ENCODE measurements at regions not wholly inside any gene's neighbourhood (a gene's known extent, or its start where the extent isn't known, plus 50 kb on each side); places are given as distances from the start of the nearest gene placed in this dataset.

- Histone ChIP-seq H3K36me3 (ENCODE audit: insufficient read depth, low read length) (no peaks in the 10 kb centered on the region), H3F3A (ENCODE audit: insufficient read depth, low read length) (no peaks in the 10 kb centered on the region), H3K4me2 (ENCODE audit: low read length) (no peak overlapping the region), H4K20me1 (ENCODE audit: insufficient read depth, low read length) (no peaks in the 10 kb centered on the region), H2AFZ (ENCODE audit: low read length) (no peak overlapping the region), H3K27ac (ENCODE audit: low read depth, low read length, poor library complexity, severe bottlenecking) (no peak overlapping the region), H3K4me1 (ENCODE audit: insufficient read depth, low read length, severe bottlenecking) (no peaks in the 10 kb centered on the region), H3K9me3 (ENCODE audit: low read length) (no peaks in the 10 kb centered on the region), H3K9ac (ENCODE audit: low read length) (no peak overlapping the region), H3K4me3 (ENCODE audit: low read depth, low read length, poor library complexity, severe bottlenecking) (no peak overlapping the region), H3K79me2 (ENCODE audit: insufficient read depth, low read length) (no peaks in the 10 kb centered on the region), H3K9me2 (ENCODE audit: low read depth, low read length) (no peaks in the 10 kb centered on the region), H3K27me3 (ENCODE audit: insufficient read depth, low read length) (no peaks in the 10 kb centered on the region)
- TF ChIP-seq EZH2 (IDR thresholded peaks at IDR 0.05; ENCODE audit: borderline replicate concordance, low read length): no peak
- TF ChIP-seq, protein P1, sequence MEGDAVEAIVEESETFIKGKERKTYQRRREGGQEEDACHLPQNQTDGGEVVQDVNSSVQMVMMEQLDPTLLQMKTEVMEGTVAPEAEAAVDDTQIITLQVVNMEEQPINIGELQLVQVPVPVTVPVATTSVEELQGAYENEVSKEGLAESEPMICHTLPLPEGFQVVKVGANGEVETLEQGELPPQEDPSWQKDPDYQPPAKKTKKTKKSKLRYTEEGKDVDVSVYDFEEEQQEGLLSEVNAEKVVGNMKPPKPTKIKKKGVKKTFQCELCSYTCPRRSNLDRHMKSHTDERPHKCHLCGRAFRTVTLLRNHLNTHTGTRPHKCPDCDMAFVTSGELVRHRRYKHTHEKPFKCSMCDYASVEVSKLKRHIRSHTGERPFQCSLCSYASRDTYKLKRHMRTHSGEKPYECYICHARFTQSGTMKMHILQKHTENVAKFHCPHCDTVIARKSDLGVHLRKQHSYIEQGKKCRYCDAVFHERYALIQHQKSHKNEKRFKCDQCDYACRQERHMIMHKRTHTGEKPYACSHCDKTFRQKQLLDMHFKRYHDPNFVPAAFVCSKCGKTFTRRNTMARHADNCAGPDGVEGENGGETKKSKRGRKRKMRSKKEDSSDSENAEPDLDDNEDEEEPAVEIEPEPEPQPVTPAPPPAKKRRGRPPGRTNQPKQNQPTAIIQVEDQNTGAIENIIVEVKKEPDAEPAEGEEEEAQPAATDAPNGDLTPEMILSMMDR (IDR thresholded peaks at IDR 0.05; ENCODE audit: low read length): no peak
These were observed 224.5 kb upstream of the HDAC4 start for GRCh38 chr2:239625156-239625845.

DNA sequence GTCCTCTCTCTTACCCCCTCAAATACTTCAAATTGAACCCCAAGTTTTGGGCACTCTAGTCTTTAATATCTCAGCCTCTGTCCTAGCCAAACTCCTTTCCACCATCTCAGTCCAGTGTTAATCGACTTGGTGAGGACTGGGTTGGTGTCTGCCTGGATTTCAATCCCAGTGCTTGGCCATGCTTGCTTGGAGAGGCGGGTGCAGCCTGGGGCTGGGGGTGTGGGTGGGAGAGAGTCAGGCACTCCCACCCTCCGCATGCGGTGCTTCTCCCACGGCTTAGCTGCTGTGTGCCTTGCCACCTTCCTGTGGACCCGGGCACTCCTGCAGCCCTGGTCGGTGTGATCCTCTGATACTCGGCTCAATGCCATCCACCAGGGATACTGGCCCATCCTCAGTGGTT, 220.8 kb upstream of the HDAC4 start:
- Histone ChIP-seq H3K9me2 (ENCODE audit: low read depth, low read length) (no peaks in the 10 kb centered on the region), H3K4me1 (ENCODE audit: insufficient read depth, low read length, severe bottlenecking) (no peaks in the 10 kb centered on the region), H3K79me2 (ENCODE audit: insufficient read depth, low read length) (no peaks in the 10 kb centered on the region), H3K4me3 (ENCODE audit: low read depth, low read length, poor library complexity, severe bottlenecking) (no peak overlapping the region), H3K27ac (ENCODE audit: low read depth, low read length, poor library complexity, severe bottlenecking) (no peak overlapping the region), H3F3A (ENCODE audit: insufficient read depth, low read length) (no peaks in the 10 kb centered on the region), H2AFZ (ENCODE audit: low read length) (no peak overlapping the region), H3K4me2 (ENCODE audit: low read length) (no peak overlapping the region), H4K20me1 (ENCODE audit: insufficient read depth, low read length) (no peaks in the 10 kb centered on the region), H3K36me3 (ENCODE audit: insufficient read depth, low read length) (no peaks in the 10 kb centered on the region), H3K9ac (ENCODE audit: low read length) (no peak overlapping the region), H3K9me3 (ENCODE audit: low read length) (0 out of 2 replicates have a peak, but pooled peaks cover 3% of the 10 kb centered on the region), H3K27me3 (ENCODE audit: insufficient read depth, low read length) (no peaks in the 10 kb centered on the region)
- TF ChIP-seq, protein P1 (IDR thresholded peaks at IDR 0.05; ENCODE audit: low read length): no peak
- TF ChIP-seq EZH2 (IDR thresholded peaks at IDR 0.05; ENCODE audit: borderline replicate concordance, low read length): no peak

GRCh38 chr2:239619369-239619768, 218.5 kb upstream of the HDAC4 start:
- Histone ChIP-seq H3K9ac (ENCODE audit: low read length) (no peak overlapping the region), H3K9me3 (ENCODE audit: low read length) (0 out of 2 replicates have a peak, but pooled peaks cover 3% of the 10 kb centered on the region), H3F3A (ENCODE audit: insufficient read depth, low read length) (no peaks in the 10 kb centered on the region), H4K20me1 (ENCODE audit: insufficient read depth, low read length) (no peaks in the 10 kb centered on the region), H3K4me2 (ENCODE audit: low read length) (no peak overlapping the region), H2AFZ (ENCODE audit: low read length) (no peak overlapping the region), H3K9me2 (ENCODE audit: low read depth, low read length) (no peaks in the 10 kb centered on the region), H3K27ac (ENCODE audit: low read depth, low read length, poor library complexity, severe bottlenecking) (no peak overlapping the region), H3K27me3 (ENCODE audit: insufficient read depth, low read length) (no peaks in the 10 kb centered on the region), H3K36me3 (ENCODE audit: insufficient read depth, low read length) (no peaks in the 10 kb centered on the region), H3K79me2 (ENCODE audit: insufficient read depth, low read length) (no peaks in the 10 kb centered on the region), H3K4me3 (ENCODE audit: low read depth, low read length, poor library complexity, severe bottlenecking) (no peak overlapping the region), H3K4me1 (ENCODE audit: insufficient read depth, low read length, severe bottlenecking) (no peaks in the 10 kb centered on the region)
- TF ChIP-seq, protein P1 (IDR thresholded peaks at IDR 0.05; ENCODE audit: low read length): no peak

Measured in OCI-LY1 (cell line).